UCSD-AML1 (cell line): ENCODE measurements at regions not wholly inside any gene's neighbourhood (a gene's known extent, or its start where the extent isn't known, plus 50 kb on each side); places are given as distances from the start of the nearest gene placed in this dataset.

Experiments
- DNase-seq: peaks from one replicate; lab custom pipeline; 2025; ENCODE audit not compliant: unreplicated experiment; lab: John Stamatoyannopoulos, UW

DNA sequence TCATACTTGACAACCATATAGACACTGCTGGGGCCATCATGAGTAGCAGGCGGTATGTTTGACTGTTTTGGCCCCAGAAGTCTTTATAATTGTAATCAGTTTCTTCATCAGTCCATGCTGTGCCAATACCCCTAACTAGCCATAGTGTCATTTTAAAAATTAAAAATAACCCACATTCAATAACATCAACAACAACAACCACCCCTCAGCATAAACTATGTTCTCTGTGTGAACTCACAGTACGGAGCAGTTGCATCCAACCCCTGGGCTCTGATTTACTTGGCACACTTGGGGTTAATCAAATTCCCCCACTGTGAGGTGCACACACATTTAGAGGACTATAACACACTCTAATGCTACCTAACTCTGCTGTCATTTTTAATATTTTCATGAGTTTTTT is 553.7 kb downstream of the USP25 start:
- DNase-seq, result no peak

DNA sequence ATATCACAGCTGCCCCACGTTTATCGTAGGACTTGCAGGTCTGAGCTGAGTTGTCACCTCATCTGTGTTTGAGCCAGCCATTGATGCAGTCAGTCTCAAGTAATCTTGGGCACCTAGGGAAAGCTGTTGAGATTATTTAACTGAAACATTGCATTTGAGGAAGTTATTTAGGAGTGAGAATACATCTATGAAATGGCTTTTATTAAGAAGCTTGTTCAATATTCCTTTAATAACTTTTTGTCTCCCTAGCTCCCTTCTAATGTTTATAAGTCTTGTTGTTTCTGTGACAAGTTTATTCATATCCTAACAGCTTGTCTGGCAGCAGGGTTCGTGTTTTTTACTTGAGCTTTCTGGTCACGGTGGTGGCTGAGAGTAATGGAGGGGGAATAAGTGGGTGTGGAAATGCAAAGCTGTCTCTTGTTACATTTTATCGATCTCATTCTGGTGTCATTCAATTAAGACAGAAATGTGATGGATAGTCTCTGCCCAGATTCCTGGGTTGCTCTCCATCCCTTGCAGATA is 555.9 kb downstream of the USP25 start:
- no peak for DNase-seq

DNA sequence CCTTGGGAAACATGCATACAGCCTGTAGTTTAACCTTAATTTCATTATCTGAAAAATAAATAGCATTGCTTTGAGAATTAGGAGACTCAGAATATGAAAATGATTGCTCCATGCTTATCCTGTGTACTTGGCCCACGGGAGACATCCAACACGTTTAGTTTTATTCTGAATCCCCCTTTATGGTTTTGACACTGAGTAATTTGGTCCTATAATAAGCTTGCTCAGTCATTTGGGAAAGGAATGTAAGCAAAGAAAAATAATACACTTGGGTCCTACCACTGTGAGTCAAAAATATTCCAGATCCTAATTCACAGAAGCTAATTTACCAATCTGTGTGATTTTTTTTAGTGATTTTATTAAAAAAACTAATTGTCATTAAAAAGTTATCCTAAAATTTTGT is 557.3 kb downstream of the USP25 start:
- DNase-seq, result no peak

DNA sequence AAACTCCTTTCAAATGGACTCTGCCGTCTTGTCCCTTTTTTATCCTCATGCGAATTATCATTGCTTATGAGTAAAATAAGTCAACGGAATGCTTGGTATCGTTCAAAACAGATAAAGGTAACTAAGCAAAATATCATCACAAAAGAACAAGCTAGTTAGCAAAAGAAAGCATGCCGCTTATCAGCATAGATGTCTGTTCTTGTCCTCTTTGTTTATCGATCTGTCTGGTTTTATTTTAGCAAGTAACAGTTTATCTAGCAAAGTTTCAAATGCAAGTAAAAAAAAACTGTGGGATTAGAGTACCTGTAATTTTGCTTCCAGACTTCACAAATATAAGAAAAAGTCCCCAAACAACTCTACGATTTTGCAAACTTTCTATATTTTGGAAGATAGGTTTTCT is 561.5 kb downstream of the USP25 start:
- no peak for DNase-seq

DNA sequence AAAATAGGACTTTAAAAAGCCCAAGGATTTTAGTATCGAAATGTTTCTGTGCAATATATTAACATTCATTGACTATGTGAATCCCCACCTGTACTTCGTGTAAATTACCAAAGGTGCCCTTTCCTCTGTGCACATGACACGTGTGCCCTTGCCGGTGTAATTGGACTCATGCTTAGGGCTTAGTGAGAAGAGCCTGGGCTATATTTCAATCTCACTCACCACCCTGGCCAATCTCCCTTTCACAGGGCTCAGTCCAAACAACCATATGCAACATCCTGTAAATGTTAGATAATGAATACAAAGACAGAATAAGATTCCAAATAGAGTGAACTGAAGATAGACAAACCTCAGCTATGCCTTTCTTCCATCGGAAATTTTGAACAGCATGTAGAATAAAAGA is 564.3 kb downstream of the USP25 start:
- DNase-seq, result peak; percentile 7

DNA sequence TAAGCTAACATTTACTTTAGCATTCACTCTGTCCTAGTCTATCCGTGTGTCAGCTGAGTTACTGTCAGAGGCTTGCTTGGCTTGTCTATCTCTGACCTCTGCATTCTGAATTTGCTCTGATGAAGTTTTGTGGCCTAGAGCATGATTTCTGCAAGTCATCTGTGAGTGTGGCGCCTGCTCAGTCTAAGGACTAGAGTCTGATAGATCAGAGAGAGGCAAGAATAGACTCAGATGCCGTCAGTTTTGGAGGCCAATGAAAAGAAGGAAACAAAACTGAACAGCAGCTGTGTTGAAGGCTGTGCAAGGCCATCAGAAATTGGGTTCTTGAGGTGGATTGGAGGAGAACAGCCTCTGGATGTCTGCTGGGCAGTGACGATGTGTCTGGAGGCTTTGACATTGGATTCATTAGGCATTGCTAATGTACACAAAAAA is 573.1 kb downstream of the USP25 start:
- DNase-seq, result peak; percentile 12

DNA sequence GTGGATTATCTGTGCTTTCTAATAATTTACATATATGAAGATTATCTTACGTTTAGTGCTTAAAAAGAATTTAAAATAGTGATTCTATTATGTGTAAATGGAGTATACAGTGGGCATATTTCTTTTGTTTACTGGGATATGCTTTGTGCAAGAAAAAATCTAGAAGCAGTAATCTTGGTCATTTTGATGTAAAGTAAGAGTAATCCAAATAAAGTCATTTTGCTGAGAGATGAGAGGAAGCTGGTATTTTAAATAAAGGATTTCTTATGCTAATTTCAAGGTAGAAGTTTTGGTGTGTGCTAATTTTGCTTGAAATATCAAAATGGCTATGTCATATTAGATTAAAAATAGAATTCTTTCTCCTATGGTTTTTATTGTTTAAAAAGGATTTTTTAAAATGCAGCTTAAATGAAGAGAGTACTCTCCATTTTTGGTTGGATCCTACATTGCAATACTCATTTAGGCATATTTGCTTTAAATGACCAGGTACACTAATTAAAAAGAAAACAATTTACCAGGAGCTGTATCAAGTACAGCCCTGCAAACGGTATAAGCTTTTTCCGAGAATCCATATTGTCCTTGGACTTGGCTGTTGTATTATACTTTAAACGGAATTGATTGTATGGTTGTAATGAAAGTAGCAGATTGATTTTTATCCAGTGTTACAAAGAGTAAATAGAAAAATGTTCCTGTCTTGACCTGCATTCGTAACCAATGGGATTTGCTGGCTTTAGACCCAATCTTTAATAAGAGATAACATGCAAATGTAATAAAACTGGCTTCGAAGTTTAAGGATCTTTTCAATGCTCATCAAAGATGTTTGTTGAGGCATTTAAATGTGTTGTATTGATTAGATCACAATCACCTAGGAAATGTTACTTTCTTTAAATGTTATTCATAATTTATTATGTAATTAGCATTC is 574.7 kb downstream of the USP25 start:
- no peak for DNase-seq

DNA sequence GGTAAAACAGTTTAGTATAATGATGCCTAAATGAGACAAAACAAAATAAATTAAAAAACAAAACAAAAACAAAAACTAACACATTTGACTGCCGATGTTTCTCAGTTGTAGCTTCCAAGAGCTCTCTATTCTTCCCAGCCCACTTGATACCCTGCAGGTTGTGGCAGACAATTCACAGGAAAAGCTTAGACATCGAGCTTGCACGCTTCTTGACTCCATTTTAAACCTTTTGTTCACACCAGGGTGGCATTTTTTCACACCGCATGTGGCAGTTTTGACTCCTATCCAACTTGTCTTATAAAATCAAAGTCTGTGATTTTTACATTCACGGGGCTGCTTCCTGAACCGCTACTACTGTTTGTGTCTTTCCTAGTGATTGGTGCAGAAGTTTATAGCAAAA is 575.9 kb downstream of the USP25 start:
- DNase-seq, result no peak

DNA sequence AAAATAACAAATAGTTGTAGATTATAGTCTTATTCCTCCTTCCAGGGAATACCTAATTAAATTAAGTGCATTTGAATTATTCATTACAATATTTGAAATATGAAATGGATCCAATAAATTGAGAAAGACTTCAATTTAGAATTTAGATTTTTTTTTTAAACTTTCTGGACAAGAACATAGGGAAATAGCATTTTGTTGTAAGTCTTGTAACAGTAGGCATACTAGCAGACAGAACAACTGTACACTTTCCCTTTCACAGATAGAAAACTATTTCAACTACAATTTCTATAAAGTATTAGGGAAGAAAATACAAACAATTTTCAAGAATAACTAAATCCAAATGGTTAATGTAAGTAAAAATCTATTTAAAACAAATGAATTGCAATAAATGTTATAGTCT is 577.5 kb downstream of the USP25 start:
- no peak for DNase-seq

DNA sequence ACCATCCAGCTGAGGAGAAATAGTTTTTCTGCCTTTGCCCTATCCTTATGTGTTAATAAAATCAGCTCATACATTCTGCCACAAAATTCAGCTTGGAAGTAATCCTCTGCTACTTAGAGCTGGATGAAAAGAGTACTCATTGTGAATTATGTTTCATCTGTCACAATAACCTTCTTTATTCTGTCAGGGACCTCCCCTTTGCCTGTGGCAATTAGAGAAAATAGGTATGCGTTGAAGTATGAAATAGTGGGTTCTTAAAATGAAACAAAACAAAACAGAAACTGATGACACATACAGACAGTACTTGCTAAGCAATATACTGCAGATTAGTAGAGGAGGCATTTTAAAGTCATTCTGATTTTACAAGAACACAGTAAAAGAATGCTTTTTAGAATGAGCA is 578.5 kb downstream of the USP25 start:
- no peak for DNase-seq

DNA sequence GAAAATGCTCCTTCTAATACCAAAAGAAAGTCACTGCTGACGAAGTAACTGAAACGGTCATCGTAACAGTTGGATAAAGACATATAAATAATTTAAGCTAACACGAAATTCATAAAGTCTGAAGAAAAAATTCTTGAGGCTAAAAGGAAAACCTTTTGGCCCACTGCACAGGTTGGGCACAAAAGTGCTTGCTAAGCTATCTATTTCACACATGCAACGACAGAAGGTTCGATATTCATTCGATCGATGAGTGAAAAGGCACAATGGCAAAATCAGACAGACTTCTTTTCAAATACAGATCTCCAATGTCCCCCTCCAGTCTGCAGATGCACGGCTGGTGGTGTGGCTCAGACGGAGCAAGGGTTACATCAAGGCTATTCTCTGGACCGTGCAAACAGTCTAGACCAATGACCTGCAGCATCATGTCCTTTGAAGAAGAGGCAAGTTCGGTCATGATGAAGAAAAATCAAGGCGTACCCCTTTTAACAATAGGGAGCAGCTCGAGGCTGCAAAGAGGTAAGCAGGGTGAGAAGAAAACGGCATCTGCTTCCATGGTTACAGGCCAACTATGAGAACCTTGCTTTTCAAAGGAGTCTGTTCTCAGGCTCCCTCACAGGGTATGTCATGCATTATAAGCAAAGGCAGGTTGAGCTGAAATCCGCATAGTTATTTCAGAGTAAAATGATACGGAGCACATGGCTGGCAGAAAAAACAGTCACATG is 579.6 kb downstream of the USP25 start:
- DNase-seq, result no peak

DNA sequence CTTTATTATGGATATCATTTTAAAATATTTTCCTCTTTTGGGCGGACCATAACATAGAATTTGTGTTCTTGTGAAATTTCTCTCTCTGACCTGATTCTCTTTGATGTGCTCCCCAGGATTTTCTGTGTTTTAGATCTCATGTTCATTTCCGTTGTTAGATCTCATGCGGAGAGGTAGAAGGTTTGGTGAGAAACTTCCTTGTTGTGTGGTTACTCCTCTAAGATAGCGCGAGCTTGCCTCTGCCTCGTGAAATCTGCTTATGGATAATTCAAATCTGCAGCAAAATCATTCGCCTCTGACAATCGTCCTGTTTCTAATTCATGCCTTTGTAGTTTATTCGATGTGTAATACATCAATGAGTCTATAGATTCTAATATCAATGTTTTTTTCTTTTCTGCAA is 580.4 kb downstream of the USP25 start:
- DNase-seq, result no peak

DNA sequence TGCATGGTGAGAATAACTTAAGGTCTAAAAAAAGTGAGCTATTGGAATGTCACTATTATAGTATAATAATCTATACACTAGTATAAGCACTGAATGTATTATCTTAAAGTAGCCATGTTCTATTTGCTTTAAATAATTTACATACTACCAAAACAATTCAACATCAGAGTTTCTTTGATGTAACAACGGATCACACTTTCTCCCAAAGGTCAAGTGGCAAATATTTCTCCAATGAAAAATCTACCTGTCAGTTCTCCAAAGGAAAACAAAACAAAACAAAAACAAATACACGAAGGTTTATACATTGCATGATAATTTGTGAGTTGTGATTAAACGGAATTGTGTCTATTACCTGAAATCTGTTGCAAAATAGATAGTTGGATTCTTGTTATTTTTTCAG is 581.4 kb downstream of the USP25 start:
- no peak for DNase-seq

DNA sequence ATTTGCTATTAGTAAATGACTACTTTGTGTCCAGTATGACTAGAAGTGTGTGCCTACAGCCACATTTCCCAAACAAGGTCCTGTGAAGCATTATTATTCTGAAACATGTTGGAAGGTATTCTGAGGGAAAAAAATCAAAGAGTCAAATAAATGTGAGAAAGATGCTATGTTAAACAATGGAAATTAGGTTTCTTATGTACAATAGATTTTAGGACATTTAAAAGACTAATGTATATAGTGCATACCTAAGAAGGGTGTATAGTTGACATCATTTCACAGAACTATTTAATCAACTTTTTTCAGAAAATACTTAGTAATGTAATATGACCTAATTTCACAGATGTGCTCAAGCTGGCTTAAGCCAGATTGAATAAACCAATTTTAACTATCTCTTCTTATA is 582.5 kb downstream of the USP25 start:
- DNase-seq, result no peak

DNA sequence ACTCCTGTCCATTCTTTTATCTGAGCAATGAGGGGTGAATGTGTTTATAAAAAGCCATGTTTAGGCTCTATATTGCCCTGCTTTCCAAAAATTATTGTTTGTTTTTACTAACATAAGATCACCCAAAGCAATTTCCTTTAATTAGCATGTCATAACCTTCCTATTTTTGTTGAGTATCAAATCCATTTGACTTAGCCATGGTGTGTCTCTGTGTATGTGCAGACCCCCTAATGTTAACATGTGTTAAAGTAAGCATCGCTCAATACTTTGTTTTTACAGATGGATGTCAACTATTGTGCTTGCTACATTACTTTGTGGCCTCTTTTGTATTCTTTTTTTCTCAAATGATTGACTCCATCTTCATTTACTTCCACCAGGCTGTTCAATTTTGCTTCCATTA is 585.4 kb downstream of the USP25 start:
- no peak for DNase-seq

DNA sequence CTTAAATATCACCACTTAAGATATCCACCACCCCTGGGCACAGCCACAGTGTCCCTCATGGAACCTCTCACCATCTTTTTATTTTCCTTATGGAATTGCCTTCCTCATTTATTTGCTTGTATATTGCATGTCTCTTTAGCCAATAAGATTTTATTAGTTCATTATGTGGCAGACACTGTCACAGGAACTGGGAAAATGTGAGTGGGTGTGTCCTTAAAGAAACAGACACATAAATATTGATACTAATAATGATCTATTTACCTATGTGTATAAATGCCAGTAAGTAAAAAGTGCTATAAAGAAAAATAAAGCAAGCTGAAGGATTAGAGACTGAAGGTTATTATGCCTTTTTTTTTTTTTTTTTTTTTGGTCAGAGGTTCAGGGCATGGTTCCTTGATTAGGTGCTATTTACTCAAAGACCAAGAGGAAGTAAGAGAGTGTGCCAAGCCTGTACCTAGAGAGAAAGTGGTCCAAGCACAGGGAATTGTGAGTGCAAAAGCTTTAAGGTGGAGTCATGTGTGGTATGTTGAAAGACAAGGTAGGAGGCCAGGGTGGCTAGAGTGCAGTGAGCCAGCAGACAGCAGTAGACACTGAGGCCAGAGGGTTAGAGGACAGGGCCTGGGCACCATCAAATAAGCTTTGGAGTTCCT is 589.0 kb downstream of the USP25 start:
- DNase-seq, result no peak

DNA sequence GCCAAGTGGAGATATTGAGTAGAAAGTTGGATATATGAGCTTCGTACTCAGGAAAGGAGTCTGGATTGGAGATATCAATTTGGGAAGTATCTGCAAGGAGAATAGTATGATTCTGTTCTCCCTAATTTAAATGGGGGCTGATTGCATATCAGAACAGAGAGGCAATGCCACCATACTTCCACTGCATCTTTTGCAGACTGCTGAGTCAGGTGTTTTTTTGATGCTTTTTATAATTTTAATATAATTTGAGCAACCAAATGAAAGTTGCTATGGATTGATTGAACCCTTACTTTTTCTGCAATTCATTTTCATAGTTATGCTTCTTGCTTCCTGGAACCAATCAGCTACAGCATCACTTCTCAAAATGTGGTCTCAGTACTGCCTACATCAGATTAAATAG is 590.3 kb downstream of the USP25 start:
- no peak for DNase-seq

DNA sequence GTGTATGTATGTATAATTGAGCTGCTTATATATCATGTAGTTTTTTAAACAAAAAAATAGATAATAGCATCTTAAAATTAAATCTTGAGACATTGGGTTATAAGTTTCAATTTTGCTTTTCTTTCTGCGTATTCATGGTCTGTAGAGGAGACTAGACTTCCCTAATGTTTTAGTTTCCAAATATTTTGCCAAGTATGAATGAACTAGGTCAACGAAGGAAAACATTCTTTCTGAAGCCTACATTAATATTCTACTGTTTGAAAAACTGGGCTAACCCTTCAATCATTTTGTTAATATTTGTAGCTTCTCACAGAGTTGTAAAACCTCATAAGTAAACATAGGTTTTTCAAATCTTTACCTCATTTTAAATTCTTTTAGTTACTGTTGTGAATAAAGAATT is 592.7 kb downstream of the USP25 start:
- DNase-seq, result no peak

DNA sequence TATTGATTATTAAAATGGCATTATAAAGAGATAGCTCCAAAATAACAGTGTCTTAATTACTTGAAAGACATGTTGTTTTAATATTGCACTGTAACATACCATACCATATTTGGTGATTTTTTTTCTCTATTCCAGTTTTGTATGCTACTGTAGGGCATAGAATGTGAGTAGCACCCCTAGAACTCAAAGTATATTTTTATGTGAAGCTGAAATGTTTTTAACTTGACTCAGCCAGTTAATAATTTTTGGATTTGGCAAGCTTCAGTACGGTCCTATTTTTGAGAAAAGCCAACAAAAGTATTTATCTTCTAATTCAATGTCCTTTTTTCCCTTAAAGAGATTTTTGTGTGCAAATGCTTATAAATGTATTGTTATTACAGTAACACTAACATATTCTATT is 593.8 kb downstream of the USP25 start:
- no peak for DNase-seq

DNA sequence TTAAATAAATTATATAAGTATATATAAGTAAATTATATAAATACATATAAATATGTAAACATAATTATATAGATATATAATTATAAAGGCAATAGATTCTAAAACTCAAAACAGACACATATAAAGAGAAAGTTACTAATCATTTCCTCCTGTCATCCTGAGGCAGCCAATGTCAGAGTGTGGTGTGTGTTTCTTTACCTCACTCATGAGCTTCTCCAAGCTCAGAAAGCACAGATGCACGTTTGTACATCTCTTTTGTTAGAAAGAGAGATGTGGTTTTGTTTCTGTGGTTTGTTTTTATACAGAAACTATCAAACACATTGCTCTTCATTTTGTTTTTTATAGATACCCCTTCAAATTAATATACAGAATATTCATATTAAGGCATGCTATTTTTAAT is 594.8 kb downstream of the USP25 start:
- no peak for DNase-seq

DNA sequence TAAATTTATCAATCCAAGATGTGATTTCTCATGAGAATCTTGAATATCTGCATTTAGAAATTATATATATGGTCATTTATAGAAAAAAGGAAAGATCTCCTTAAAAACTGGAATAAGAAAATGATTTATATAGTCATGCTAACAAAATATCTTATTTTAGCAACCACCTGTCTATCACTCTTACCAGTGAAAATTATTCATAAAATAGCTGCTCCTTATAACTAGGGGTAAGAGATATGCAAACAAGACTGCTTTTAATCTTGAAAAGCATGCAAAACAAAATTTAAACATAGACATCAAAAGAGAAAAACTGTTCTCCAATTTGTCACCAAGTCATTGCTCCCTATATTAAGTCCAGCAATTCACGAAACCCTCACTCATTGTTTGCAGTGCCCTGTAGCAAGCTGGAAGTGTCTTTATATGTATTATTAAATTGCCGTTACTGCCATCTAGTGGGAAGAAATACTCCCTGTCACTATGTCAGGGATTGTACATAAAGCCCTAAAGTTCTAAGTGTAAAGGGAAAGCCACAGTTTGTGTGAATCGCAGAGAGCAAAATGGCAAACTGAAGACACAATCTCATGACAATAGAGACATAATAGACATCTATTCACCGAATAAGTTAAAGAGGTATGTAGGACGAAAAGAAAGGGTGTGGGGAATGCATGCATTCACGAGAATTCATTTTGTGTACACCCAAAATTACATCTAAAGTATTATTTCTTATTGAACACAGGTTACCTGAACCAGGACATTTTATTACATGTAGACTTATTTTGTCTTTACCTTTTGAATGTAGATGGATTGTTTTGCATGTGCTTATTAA is 600.5 kb downstream of the USP25 start:
- no peak for DNase-seq
